B cell (primary cell): ENCODE measurements at regions not wholly inside any gene's neighbourhood (a gene's known extent, or its start where the extent isn't known, plus 50 kb on each side); places are given as distances from the start of the nearest gene placed in this dataset.

ENCODE experiments used
- ATAC-seq: fragments of 200-7000 bp; cut with Tn5 transposase; one replicate; pipeline ENCODE4 v1.10.0; 2021; ENCODE audit warnings: low read depth, mild to moderate bottlenecking, moderate number of reproducible peaks, moderate library complexity
- CTCF ChIA-PET: fragments of 350-600 bp; sonication (Branson Sonifier 250); formaldehyde crosslinking; loops from one replicate; lab custom pipeline; 2021; ENCODE audit warnings: antibody characterized with exemption, inconsistent platforms; lab: Charles Lee
- POLR2A ChIA-PET: fragments of 350-600 bp; sonication (Branson Sonifier 250); formaldehyde crosslinking; loops from one replicate; lab custom pipeline; 2021; ENCODE audit warnings: antibody characterized with exemption; lab: Charles Lee
- DNase-seq: peaks from one replicate; pipeline ENCODE4 v3.0.0; 2013
- H2AFZ ChIP-seq: 2 replicates; pipeline ENCODE4 v1.6.1; 2012; ENCODE audit warnings: mild to moderate bottlenecking, low read depth, low read length; ENCODE audit not compliant: insufficient read depth, poor library complexity, severe bottlenecking
- H3K27ac ChIP-seq, 2 donors: 1 replicate in 1 of 2; 2 replicates in 1 of 2; pipeline ENCODE4 v1.5.1; 2012 to 2013; ENCODE audit warnings: low read length in 2 of 2, mild to moderate bottlenecking in 2 of 2, moderate library complexity in 1 of 2
- H3K27me3 ChIP-seq, 4 experiments: fragments of 200-600 bp in 1 of 4; sonication (generic) in 1 of 4; replicated peaks in 1 of 4; 1 replicate in 2 of 4; 2 replicates in 2 of 4; pipeline versions ENCODE4 v1.6.1 to v1.7.0; 2013 to 2016; ENCODE audit warnings: low read length in 3 of 4, mild to moderate bottlenecking in 2 of 4, mixed read lengths in 1 of 4, moderate library complexity in 1 of 4; ENCODE audit not compliant: insufficient read depth in 4 of 4, control insufficient read depth in 3 of 4; ENCODE audit errors: control extremely low read depth in 1 of 4
- H3K36me3 ChIP-seq, 2 experiments: replicated peaks in 1 of 2; 1 replicate in 1 of 2; 2 replicates in 1 of 2; pipeline versions ENCODE4 v1.6.1 to v1.7.1; 2013; ENCODE audit warnings: low read length in 1 of 2; ENCODE audit not compliant: insufficient read depth in 2 of 2, control insufficient read depth in 1 of 2; ENCODE audit errors: control extremely low read depth in 1 of 2, extremely low read depth in 1 of 2
- H3K4me1 ChIP-seq, 2 donors: fragments of 200-600 bp in 1 of 2; sonication (generic) in 1 of 2; 1 replicate in 1 of 2; 2 replicates in 1 of 2; pipeline versions ENCODE4 v1.5.1 to v1.6.1; 2013 to 2017; ENCODE audit warnings: low read length in 2 of 2; ENCODE audit not compliant: control insufficient read depth in 2 of 2, insufficient read depth in 2 of 2
- H3K4me2 ChIP-seq: replicated peaks from 2 replicates; pipeline ENCODE3; 2012; ENCODE audit warnings: mild to moderate bottlenecking, low read depth, low read length; ENCODE audit not compliant: poor library complexity, severe bottlenecking
- H3K4me3 ChIP-seq, 5 experiments: fragments of 200-600 bp in 1 of 5; sonication (generic) in 1 of 5; 1 replicate in 3 of 5; 2 replicates in 2 of 5; pipeline versions ENCODE4 v1.5.1 to v1.7.0; 2011 to 2016; ENCODE audit warnings: low read length in 4 of 5, mild to moderate bottlenecking in 4 of 5, low read depth in 2 of 5, control low read depth in 1 of 5, moderate library complexity in 1 of 5; ENCODE audit not compliant: insufficient read depth in 1 of 5; ENCODE audit errors: control extremely low read depth in 1 of 5, extremely low read depth in 1 of 5
- H3K79me2 ChIP-seq: fragments of 200-600 bp; sonication (generic); one replicate; pipeline ENCODE4 v1.6.0; 2016; ENCODE audit warnings: low read length; ENCODE audit not compliant: control insufficient read depth, insufficient read depth
- H3K9ac ChIP-seq: fragments of 200-600 bp; sonication (generic); 2 replicates; pipeline ENCODE4 v1.6.1; 2017; ENCODE audit warnings: mild to moderate bottlenecking, low read length, moderate library complexity
- H3K9me3 ChIP-seq, 3 donors: one replicate each; pipeline versions ENCODE4 v1.6.1 to v1.7.1; 2013; ENCODE audit warnings: low read length in 2 of 3; ENCODE audit not compliant: control insufficient read depth in 2 of 3, insufficient read depth in 1 of 3; ENCODE audit errors: control extremely low read depth in 1 of 3
- H4K20me1 ChIP-seq: 2 replicates; pipeline ENCODE4 v1.6.0; 2012; ENCODE audit warnings: mild to moderate bottlenecking, low read length; ENCODE audit not compliant: insufficient read depth, control insufficient read depth, poor library complexity, severe bottlenecking
- H3K27ac Mint-ChIP-seq: one replicate; pipeline ENCODE4 v1.8.0; 2021; ENCODE audit warnings: mixed read lengths
- H3K27me3 Mint-ChIP-seq: one replicate; pipeline ENCODE4 v1.8.0; 2021; ENCODE audit warnings: mixed read lengths
- H3K4me1 Mint-ChIP-seq: one replicate; pipeline ENCODE4 v1.8.0; 2021; ENCODE audit warnings: mixed read lengths
- H3K4me3 Mint-ChIP-seq: one replicate; pipeline ENCODE4 v1.8.0; 2021; ENCODE audit warnings: mixed read lengths
- H3K9me3 Mint-ChIP-seq: one replicate; pipeline ENCODE4 v1.8.0; 2022; ENCODE audit warnings: mixed read lengths; ENCODE audit not compliant: insufficient read depth
- CTCF ChIP-seq: fragments of 200-600 bp; IDR thresholded peaks from one replicate; pipeline ENCODE4 v1.8.0; 2022; ENCODE audit warnings: antibody characterized with exemption, mild to moderate bottlenecking
- EZH2 ChIP-seq: IDR thresholded peaks from 2 replicates; pipeline ENCODE4 v1.6.1; 2012; ENCODE audit warnings: borderline replicate concordance, low read depth, mild to moderate bottlenecking, moderate library complexity, low read length; ENCODE audit not compliant: insufficient read depth, poor library complexity, severe bottlenecking
- WGBS: methylation state at CpG from one replicate; pipeline ENCODE4 v1.1.5; 2013; ENCODE audit warnings: missing lambda C conversion rate; ENCODE audit not compliant: insufficient coverage; 5-methylcytosine and 5-hydroxymethylcytosine counted together
- intact Hi-C: fragments of 100-400 bp; cut with micrococcal nuclease; formaldehyde crosslinking; loops from one replicate; pipeline ENCODE4 v1.10.0; 2022

- Histone ChIP-seq H3K9ac (no peak overlapping the region), H2AFZ (no peak overlapping the region), H3K27me3 (peaks cover 0 to 6% (median 2%) of the 10 kb centered on the region in 4 experiments), H3K4me1 (peaks cover 3 to 4% of the 10 kb centered on the region in 2 donors), H3K79me2 (no peaks in the 10 kb centered on the region), H3K4me3 (no peak overlapping the region), H3K36me3 (no peaks in the 10 kb centered on the region), H4K20me1 (no peaks in the 10 kb centered on the region), H3K4me2 (no peak overlapping the region), H3K27ac (no peak overlapping the region), H3K9me3 (peaks cover 0 to 6% (median 0%) of the 10 kb centered on the region in 3 donors)
- TF ChIP-seq CTCF (no peak), EZH2 (no peak)
- ATAC-seq, result no peak
- WGBS, result 90% methylated on average over 6 of the region's 6 CpGs
- ChIA-PET POLR2A (no interaction called here), CTCF (interaction anchor here (1.0 kb wide), 1 partner anchor 13 kb away, joined by 3 read pairs; no protein-coding TSS in a partner anchor)
- H3K27me3 Mint-ChIP-seq, result peaks cover 3% of the 10 kb centered on the region
- H3K4me1 Mint-ChIP-seq, result peaks cover 1% of the 10 kb centered on the region
- H3K4me3 Mint-ChIP-seq, result no peak overlapping the region
- no peak overlapping the region for H3K27ac Mint-ChIP-seq
- intact Hi-C loops, result no loop called here
- H3K9me3 Mint-ChIP-seq, result no peaks in the 10 kb centered on the region
- DNase-seq, result no peak
Measured at GRCh38 chr14:101623077-101623372, 61.7 kb downstream of the DIO3 start.

- H3K4me1 Mint-ChIP-seq, result peaks cover 3% of the 10 kb centered on the region
- Histone ChIP-seq H4K20me1 (no peaks in the 10 kb centered on the region), H3K4me2 (no peak overlapping the region), H3K4me1 (peaks cover 9 to 12% of the 10 kb centered on the region in 2 donors), H3K9me3 (peaks cover 0 to 6% (median 0%) of the 10 kb centered on the region in 3 donors), H3K9ac (no peak overlapping the region), H3K4me3 (no peak overlapping the region), H2AFZ (no peak overlapping the region), H3K27ac (no peak overlapping the region), H3K79me2 (no peaks in the 10 kb centered on the region), H3K27me3 (peaks cover 0 to 13% (median 4%) of the 10 kb centered on the region in 4 experiments), H3K36me3 (no peaks in the 10 kb centered on the region)
- H3K27ac Mint-ChIP-seq, result no peak overlapping the region
- intact Hi-C loops, result no loop called here
- ATAC-seq (no peak), DNase-seq (no peak)
- POLR2A ChIA-PET, result no interaction called here
- H3K4me3 Mint-ChIP-seq, result no peak overlapping the region
- TF ChIP-seq EZH2 (no peak), CTCF (no peak)
- WGBS, result 86% methylated on average over 9 of the region's 9 CpGs
- CTCF ChIA-PET, result interaction anchor here (1.0 kb wide), 1 partner anchor 14 kb away, joined by 3 read pairs; no protein-coding TSS in a partner anchor
- peaks cover 4% of the 10 kb centered on the region for H3K27me3 Mint-ChIP-seq
- no peaks in the 10 kb centered on the region for H3K9me3 Mint-ChIP-seq
Measured at GRCh38 chr14:101623685-101624444, 62.6 kb downstream of the DIO3 start.
